ENCODE measurements at regions not wholly inside any gene's neighbourhood (a gene's known extent, or its start where the extent isn't known, plus 50 kb on each side); places are given as distances from the start of the nearest gene placed in this dataset.

DNA sequence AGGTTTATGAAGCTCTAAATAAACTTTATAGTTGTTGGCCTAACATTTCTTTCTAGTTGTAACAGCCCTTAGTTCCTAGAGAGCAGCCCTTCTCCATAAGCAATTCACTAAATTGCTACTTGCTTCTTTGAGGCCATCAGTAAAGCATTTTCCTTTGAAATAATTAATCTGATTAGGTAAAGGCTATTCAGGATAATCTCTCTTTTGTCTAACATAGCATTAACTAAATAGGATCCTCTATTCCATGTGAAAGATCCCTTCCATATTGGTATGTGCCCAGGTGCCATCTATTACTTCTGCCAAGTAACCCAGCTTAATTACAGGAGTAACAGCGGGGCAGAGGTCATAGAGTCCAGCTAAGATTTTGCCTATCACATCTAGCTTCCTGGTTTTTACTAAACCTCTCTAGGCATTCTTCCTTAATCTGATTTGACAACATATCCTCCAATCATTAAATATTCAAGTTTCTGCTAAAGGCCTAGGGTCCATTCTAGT is 1408.0 kb downstream of the PCDH18 start:
- TF ChIP-seq, protein P1, sequence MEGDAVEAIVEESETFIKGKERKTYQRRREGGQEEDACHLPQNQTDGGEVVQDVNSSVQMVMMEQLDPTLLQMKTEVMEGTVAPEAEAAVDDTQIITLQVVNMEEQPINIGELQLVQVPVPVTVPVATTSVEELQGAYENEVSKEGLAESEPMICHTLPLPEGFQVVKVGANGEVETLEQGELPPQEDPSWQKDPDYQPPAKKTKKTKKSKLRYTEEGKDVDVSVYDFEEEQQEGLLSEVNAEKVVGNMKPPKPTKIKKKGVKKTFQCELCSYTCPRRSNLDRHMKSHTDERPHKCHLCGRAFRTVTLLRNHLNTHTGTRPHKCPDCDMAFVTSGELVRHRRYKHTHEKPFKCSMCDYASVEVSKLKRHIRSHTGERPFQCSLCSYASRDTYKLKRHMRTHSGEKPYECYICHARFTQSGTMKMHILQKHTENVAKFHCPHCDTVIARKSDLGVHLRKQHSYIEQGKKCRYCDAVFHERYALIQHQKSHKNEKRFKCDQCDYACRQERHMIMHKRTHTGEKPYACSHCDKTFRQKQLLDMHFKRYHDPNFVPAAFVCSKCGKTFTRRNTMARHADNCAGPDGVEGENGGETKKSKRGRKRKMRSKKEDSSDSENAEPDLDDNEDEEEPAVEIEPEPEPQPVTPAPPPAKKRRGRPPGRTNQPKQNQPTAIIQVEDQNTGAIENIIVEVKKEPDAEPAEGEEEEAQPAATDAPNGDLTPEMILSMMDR (IDR thresholded peaks at IDR 0.05; ENCODE audit: low read depth, low read length, poor library complexity, severe bottlenecking), result no peak
- no peak for TF ChIP-seq EZH2phosphoT487 (IDR thresholded peaks at IDR 0.05; ENCODE audit: borderline replicate concordance, low read length)
